Right hindlimb (tissue), 1 donor: ENCODE measurements at regions not wholly inside any gene's neighbourhood (a gene's known extent, or its start where the extent isn't known, plus 50 kb on each side); places are given as distances from the start of the nearest gene placed in this dataset.

Source experiments
- DNase-seq: peaks from one replicate; pipeline ENCODE4 v3.0.0-alpha.2; 2018

DNA sequence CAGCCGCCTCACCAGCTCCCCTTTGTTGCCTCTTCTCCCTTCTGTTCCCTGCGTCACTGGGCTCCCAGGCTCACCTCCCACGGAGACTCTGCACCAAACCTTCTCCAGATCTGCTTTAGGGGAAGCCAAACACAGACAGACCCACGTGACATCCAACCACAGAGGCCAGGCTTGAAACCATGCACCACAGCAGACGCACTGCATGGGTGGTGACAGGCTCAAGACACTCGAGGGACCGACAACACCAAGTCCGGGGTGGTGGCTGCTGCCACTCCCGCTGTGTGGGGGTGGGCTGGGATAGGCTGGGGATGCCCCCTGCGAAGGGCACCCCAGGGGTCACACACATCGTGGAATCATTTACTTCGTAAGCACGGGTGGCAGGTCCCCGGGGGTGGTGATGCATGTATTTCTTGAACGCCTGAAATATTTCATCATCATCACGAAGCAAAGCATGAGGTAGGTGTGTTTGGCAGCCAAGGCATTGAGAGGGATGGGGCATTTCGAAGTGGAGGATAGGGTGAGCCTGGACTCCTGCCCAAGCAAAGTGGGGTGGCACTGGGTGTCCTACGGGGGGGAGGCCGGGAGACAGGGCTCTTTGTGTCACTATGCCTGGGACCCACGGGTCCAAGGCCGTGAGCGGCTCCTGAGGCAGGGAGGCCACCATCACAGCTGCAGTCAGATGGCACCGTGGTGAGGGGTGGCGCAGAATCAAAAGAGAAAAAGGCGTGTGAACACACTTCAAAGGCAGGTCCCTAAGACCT is 66.8 kb upstream of the RFLNA start:
- DNase-seq: no peak

DNA sequence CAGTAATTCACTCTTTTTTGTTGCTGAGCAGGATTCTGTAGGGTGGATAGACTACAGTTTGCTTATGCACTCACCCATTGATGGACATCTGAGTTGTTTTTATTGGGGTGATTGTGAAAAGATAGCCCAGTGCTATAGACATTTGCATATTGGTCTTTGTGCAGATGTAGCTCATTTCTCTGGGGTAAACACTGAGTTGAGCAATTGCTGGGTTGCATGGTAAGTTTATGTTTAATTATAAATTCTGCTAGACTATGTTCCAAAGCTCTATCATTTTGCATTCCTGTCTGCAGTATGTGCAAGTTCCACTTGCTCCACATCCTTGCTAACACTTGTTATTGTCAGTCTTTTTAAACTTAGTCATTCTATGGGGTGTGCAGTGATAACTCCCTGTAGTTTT is 65.4 kb upstream of the RFLNA start:
- no peak for DNase-seq

DNA sequence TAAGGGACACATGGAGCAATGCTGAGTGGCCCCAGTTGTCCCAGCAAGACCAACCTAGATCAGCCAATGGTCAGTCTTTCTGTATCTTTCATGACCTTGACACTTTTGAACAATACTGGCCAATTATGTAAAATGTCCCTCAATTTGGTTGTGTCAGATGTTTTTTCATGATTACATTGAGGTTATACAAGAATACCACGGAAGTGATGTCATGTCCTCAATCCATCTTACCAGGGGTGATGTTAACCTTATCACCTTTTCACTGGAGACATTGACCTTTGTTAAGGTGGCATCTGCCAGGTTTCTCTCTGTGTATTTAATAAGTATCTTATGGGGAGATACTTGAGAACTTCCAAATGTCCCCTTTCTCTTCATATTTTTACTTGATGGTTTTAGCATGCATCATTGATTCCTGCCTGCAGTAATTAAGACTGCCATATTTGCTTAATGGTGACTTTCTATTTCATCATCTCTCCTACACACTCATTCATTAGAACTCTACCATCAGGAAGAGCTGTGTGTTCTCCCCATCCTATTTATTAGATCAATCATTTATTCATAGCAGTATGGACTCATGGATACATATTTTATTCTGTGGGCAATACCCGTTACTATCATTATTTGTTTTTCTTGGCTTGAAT is 64.7 kb upstream of the RFLNA start:
- no peak for DNase-seq

DNA sequence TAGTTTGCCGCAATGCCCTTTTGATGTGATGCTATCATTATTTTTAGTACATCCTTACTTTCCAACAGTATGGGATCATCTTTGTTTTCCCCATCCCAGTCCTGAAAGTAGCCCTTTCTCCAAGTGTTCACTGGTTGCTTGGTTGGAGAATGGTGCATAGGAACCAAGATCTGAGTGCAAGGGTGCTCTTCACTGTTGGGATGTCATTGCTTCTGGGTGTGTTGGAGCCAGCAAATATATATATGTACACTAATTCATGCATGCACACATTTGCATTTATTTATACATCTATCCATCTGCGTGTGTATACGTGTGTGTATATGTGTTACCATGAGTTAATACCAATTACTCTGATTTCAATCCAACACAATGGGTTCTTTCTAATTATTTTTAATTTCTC is 64.1 kb upstream of the RFLNA start:
- DNase-seq: no peak

DNA sequence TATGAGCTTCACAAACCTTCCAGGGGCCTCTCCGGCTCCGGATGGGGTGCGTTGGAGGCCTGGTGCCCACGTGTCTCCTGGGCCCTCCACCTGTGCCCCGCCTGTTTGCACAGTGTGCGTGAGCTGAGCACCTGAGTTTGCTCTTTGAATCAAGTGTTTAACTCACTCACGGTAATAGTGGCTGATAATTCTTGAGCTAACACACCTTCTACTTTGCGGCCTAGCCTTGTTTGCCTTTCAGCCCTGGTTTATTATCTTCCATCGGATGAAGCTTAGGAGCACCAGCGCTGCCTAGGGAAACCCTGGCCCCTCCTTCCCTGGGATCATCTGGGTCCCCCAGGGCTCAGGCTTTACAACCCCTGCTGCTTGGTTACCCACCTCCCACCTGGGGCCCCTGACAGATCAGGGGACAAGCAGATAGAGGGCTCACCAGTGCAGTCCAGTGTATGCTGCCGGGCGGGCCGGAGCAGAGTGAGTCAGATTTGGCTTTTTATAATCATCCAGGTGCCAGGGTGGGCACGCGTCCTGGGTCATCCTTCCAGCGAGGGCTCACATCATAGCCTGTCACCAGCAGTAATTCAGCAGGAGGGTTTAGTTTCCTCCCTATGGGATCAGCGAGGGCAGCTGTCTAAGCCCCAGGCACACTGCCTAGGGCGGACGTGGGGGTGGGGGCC is 62.8 kb upstream of the RFLNA start:
- DNase-seq: no peak

GRCh38 chr12:124232654-124232987 is 62.3 kb upstream of the RFLNA start:
- no peak for DNase-seq

GRCh38 chr12:124233041-124233796 is 61.7 kb upstream of the RFLNA start:
- DNase-seq: no peak

- no peak for DNase-seq
These were observed 60.9 kb upstream of the RFLNA start for GRCh38 chr12:124233846-124234640.

GRCh38 chr12:124236625-124237031 is 58.3 kb upstream of the RFLNA start:
- no peak for DNase-seq

GRCh38 chr12:124238886-124239285 is 56.0 kb upstream of the RFLNA start:
- DNase-seq: no peak

- no peak for DNase-seq
These were observed 54.4 kb upstream of the RFLNA start for GRCh38 chr12:124240493-124240892.

DNA sequence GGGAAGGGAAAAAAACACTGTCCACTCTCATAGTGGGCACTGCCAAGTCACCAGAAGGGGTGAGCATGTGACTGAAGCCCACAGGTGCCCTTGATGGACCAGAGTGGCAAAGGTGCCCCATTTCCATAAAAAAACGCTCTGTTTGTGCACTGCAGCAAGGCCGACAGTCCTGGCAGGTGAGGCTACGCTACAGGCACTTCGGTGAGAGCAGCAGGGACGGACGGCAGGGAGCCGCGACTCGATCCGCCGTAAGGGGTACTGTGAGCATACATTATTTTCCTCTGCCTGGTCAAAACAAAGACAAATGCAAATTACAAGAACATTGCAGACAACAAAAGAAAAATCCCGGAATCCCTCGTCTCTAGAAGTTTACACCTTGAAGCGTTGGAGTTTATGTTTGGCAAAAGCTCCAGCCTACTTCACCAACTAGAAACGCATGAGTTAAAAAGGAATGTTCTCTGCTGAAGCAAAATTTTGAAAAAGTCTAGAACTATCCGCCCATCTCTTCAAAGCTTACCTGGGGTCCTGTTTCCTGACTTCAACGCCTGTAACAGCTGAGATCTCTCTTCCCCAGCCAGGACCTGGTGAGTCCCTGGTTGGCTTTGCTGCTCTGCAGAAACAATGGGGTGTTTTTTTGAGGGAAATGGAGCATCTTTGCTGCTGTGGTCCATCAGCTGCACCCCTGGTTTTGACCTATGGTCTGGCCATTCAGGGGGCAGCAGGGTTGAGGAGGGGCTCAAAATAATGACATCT is 52.9 kb upstream of the RFLNA start:
- no peak for DNase-seq

DNA sequence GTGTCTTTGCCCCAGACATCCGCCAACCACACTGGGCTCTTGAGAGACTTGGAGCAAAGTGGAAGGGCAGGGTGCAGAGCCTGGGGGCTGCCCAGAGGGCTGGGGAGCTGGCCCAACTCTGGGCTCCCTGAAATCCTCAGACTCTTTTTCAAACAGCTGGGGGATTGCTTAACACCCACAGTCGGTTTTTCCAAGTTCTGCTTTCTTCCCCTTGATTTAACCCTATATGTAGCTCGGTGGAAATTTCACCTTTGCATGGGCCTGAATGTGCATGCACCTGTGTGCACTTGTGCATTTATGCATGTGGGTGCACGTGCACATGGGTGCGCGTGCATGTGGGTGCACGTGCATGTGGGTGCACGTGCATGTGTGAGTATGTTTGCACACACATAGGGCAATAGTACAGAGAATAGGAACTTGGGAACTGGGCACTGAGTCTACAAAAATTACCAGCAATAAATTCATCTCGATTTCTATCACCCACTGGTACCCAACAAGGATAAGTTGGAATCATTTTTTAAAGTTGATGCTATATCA is 52.3 kb upstream of the RFLNA start:
- DNase-seq: no peak

DNA sequence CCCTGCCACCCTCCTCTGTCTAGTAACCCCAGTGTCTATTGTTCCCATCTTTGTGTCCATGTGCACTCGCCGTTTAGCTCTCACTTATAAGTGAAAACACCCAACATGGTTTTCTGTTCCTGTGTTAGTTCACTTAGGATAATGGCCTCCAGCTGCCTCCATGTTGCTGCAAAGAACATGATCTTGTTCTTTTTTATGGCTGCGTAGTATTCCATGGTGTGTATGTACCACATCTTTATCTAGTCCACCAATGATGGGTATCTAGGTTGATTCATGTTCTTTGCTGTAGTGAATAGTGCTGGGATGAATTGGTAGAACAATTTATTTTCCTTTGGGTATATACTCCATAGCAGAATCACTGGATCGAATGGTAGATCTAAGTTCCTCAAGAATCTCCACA is 51.0 kb upstream of the RFLNA start:
- DNase-seq: no peak
